Activated CD8-positive, alpha-beta T cell treated with anti-CD3 and anti-CD28 coated beads for 36 hours (primary cell): ENCODE measurements at regions not wholly inside any gene's neighbourhood (a gene's known extent, or its start where the extent isn't known, plus 50 kb on each side); places are given as distances from the start of the nearest gene placed in this dataset.

Source experiments
- ATAC-seq: fragments of 200-7000 bp; cut with Tn5 transposase; one replicate; pipeline ENCODE4 v1.10.0; 2021; ENCODE audit warnings: mild to moderate bottlenecking, moderate library complexity
- CTCF ChIA-PET: fragments of 350-600 bp; sonication (Branson Sonifier 250); formaldehyde crosslinking; loops from one replicate; lab custom pipeline; 2021; ENCODE audit warnings: antibody characterized with exemption; lab: Charles Lee
- POLR2A ChIA-PET: fragments of 350-600 bp; sonication (Branson Sonifier 250); formaldehyde crosslinking; loops from one replicate; lab custom pipeline; 2021; ENCODE audit warnings: antibody characterized with exemption; lab: Charles Lee
- DNase-seq: peaks from one replicate; pipeline ENCODE4 v3.0.0-alpha.2; 2020
- H3K27ac Mint-ChIP-seq: one replicate; pipeline ENCODE4 v1.8.0; 2021; ENCODE audit warnings: mild to moderate bottlenecking, mixed read lengths
- H3K27me3 Mint-ChIP-seq: one replicate; pipeline ENCODE4 v1.8.0; 2021; ENCODE audit warnings: mixed read lengths
- H3K36me3 Mint-ChIP-seq: one replicate; pipeline ENCODE4 v1.8.0; 2021; ENCODE audit warnings: low read depth, mixed read lengths
- H3K4me1 Mint-ChIP-seq: one replicate; pipeline ENCODE4 v1.8.0; 2021; ENCODE audit warnings: low read depth, mixed read lengths
- H3K4me3 Mint-ChIP-seq: one replicate; pipeline ENCODE4 v1.8.0; 2021; ENCODE audit warnings: mild to moderate bottlenecking, moderate library complexity, mixed read lengths
- H3K9me3 Mint-ChIP-seq: one replicate; pipeline ENCODE4 v1.8.0; 2021; ENCODE audit warnings: mixed read lengths
- CTCF ChIP-seq: fragments of 200-600 bp; IDR thresholded peaks from one replicate; pipeline ENCODE4 v1.8.0; 2022; ENCODE audit warnings: antibody characterized with exemption, mild to moderate bottlenecking
- intact Hi-C: fragments of 100-400 bp; cut with micrococcal nuclease; formaldehyde crosslinking; loops from one replicate; pipeline ENCODE4 v1.10.0; 2022

- Mint-ChIP-seq H3K27ac (no peak overlapping the region), H3K4me1 (no peaks in the 10 kb centered on the region), H3K36me3 (no peaks in the 10 kb centered on the region), H3K9me3 (peaks cover 8% of the 10 kb centered on the region), H3K27me3 (peaks cover 10% of the 10 kb centered on the region), H3K4me3 (no peak overlapping the region)
- TF ChIP-seq CTCF, result no peak
- CTCF ChIA-PET, result no interaction called here
- no peak for DNase-seq
- intact Hi-C loops, result no loop called here
- no peak for ATAC-seq
- POLR2A ChIA-PET, result no interaction called here
Observed at GRCh38 chr2:118650327-118650726, 197.1 kb downstream of the EN1 start.

- ATAC-seq (no peak), DNase-seq (no peak)
- H3K4me3 Mint-ChIP-seq, result no peak overlapping the region
- H3K27ac Mint-ChIP-seq, result no peak overlapping the region
- H3K9me3 Mint-ChIP-seq, result peaks cover 5% of the 10 kb centered on the region
- no peaks in the 10 kb centered on the region for H3K4me1 Mint-ChIP-seq
- POLR2A ChIA-PET, result no interaction called here
- CTCF ChIA-PET, result no interaction called here
- no peaks in the 10 kb centered on the region for H3K36me3 Mint-ChIP-seq
- peaks cover 9% of the 10 kb centered on the region for H3K27me3 Mint-ChIP-seq
- no peak for TF ChIP-seq CTCF
- intact Hi-C loops, result no loop called here
Observed at GRCh38 chr2:118645876-118646275, 201.6 kb downstream of the EN1 start.

GRCh38 chr2:118644190-118644589 lies 203.3 kb downstream of the EN1 start:
- no peak for DNase-seq
- Mint-ChIP-seq H3K36me3 (no peaks in the 10 kb centered on the region), H3K9me3 (no peaks in the 10 kb centered on the region), H3K4me3 (no peak overlapping the region), H3K27me3 (peaks cover 6% of the 10 kb centered on the region), H3K4me1 (no peaks in the 10 kb centered on the region), H3K27ac (no peak overlapping the region)
- CTCF ChIA-PET, result no interaction called here
- TF ChIP-seq CTCF, result no peak
- ATAC-seq, result no peak
- intact Hi-C loops, result no loop called here
- POLR2A ChIA-PET, result interaction anchor here (0.5 kb wide), 1 partner anchor 12 kb away, joined by 4 read pairs; no protein-coding TSS in a partner anchor

GRCh38 chr2:118643294-118643693 lies 204.2 kb downstream of the EN1 start:
- intact Hi-C loops, result no loop called here
- ChIA-PET CTCF (no interaction called here), POLR2A (no interaction called here)
- Mint-ChIP-seq H3K36me3 (no peaks in the 10 kb centered on the region), H3K27ac (no peak overlapping the region), H3K4me1 (no peaks in the 10 kb centered on the region), H3K9me3 (no peaks in the 10 kb centered on the region), H3K27me3 (peaks cover 6% of the 10 kb centered on the region), H3K4me3 (no peak overlapping the region)
- no peak for TF ChIP-seq CTCF
- DNase-seq (no peak), ATAC-seq (no peak)

GRCh38 chr2:118642501-118642900 lies 204.9 kb downstream of the EN1 start:
- POLR2A ChIA-PET, result no interaction called here
- no peaks in the 10 kb centered on the region for H3K36me3 Mint-ChIP-seq
- no peak for TF ChIP-seq CTCF
- H3K27me3 Mint-ChIP-seq, result peaks cover 5% of the 10 kb centered on the region
- DNase-seq (no peak), ATAC-seq (no peak)
- H3K4me3 Mint-ChIP-seq, result no peak overlapping the region
- no peak overlapping the region for H3K27ac Mint-ChIP-seq
- intact Hi-C loops, result no loop called here
- CTCF ChIA-PET, result no interaction called here
- H3K4me1 Mint-ChIP-seq, result no peaks in the 10 kb centered on the region
- no peaks in the 10 kb centered on the region for H3K9me3 Mint-ChIP-seq
